ENCODE measurements at regions not wholly inside any gene's neighbourhood (a gene's known extent, or its start where the extent isn't known, plus 50 kb on each side); places are given as distances from the start of the nearest gene placed in this dataset.

GRCh38 chr22:47884200-47884599 is 1121.8 kb downstream of the TBC1D22A start:
- H2AFZ ChIP-seq (ENCODE audit: low read length), result no peak overlapping the region
- no peaks in the 10 kb centered on the region for H4K20me1 ChIP-seq (ENCODE audit: insufficient read depth, low read length, poor library complexity, severe bottlenecking)
- no peak overlapping the region for H3K4me3 ChIP-seq (ENCODE audit: low read length, poor library complexity, severe bottlenecking)
- H3K9me2 ChIP-seq (replicated peaks; ENCODE audit: low read depth, low read length), result no peaks in the 10 kb centered on the region
- H3K79me2 ChIP-seq (ENCODE audit: insufficient read depth, low read length), result no peaks in the 10 kb centered on the region
- H3K4me1 ChIP-seq (ENCODE audit: insufficient read depth, low read length, poor library complexity, severe bottlenecking), result no peaks in the 10 kb centered on the region
- H3K9me3 ChIP-seq (ENCODE audit: insufficient read depth, low read depth, low read length), result peaks cover 4% of the 10 kb centered on the region; the same call in 1 of the 2 replicates
- no peak overlapping the region for H3K4me2 ChIP-seq (ENCODE audit: low read depth, low read length, poor library complexity, severe bottlenecking)
- TF ChIP-seq CTCF (conservative IDR thresholded peaks at IDR 0.05; ENCODE audit: low read length) (no peak), EZH2phosphoT487 (IDR thresholded peaks at IDR 0.05; ENCODE audit: borderline replicate concordance) (no peak)
- H3F3A ChIP-seq (ENCODE audit: low read depth), result no peaks in the 10 kb centered on the region
- no peak overlapping the region for H3K9ac ChIP-seq (ENCODE audit: low read depth, low read length, poor library complexity, severe bottlenecking)
- no peaks in the 10 kb centered on the region for H3K27me3 ChIP-seq (ENCODE audit: insufficient read depth, low read length, poor library complexity, severe bottlenecking)
- H3K36me3 ChIP-seq (ENCODE audit: insufficient read depth, low read length), result no peaks in the 10 kb centered on the region

GRCh38 chr22:47883757-47884156 is 1121.3 kb downstream of the TBC1D22A start:
- no peaks in the 10 kb centered on the region for H3K36me3 ChIP-seq (ENCODE audit: insufficient read depth, low read length)
- no peak for TF ChIP-seq EZH2phosphoT487 (IDR thresholded peaks at IDR 0.05; ENCODE audit: borderline replicate concordance)
- TF ChIP-seq CTCF (conservative IDR thresholded peaks at IDR 0.05; ENCODE audit: low read length), result no peak
- no peaks in the 10 kb centered on the region for H3K79me2 ChIP-seq (ENCODE audit: insufficient read depth, low read length)
- H4K20me1 ChIP-seq (ENCODE audit: insufficient read depth, low read length, poor library complexity, severe bottlenecking), result no peaks in the 10 kb centered on the region
- H3K27me3 ChIP-seq (ENCODE audit: insufficient read depth, low read length, poor library complexity, severe bottlenecking), result no peaks in the 10 kb centered on the region
- H3F3A ChIP-seq (ENCODE audit: low read depth), result no peaks in the 10 kb centered on the region
- H3K4me1 ChIP-seq (ENCODE audit: insufficient read depth, low read length, poor library complexity, severe bottlenecking), result no peaks in the 10 kb centered on the region
- H3K9ac ChIP-seq (ENCODE audit: low read depth, low read length, poor library complexity, severe bottlenecking), result no peak overlapping the region
- no peak overlapping the region for H3K4me2 ChIP-seq (ENCODE audit: low read depth, low read length, poor library complexity, severe bottlenecking)
- no peak overlapping the region for H2AFZ ChIP-seq (ENCODE audit: low read length)
- H3K9me2 ChIP-seq (replicated peaks; ENCODE audit: low read depth, low read length), result no peaks in the 10 kb centered on the region
- peaks cover 4% of the 10 kb centered on the region; the same call in 1 of the 2 replicates for H3K9me3 ChIP-seq (ENCODE audit: insufficient read depth, low read depth, low read length)
- no peak overlapping the region for H3K4me3 ChIP-seq (ENCODE audit: low read length, poor library complexity, severe bottlenecking)

- no peaks in the 10 kb centered on the region for H3K9me2 ChIP-seq (replicated peaks; ENCODE audit: low read depth, low read length)
- H3K36me3 ChIP-seq (ENCODE audit: insufficient read depth, low read length), result no peaks in the 10 kb centered on the region
- no peaks in the 10 kb centered on the region for H4K20me1 ChIP-seq (ENCODE audit: insufficient read depth, low read length, poor library complexity, severe bottlenecking)
- no peak overlapping the region for H3K4me3 ChIP-seq (ENCODE audit: low read length, poor library complexity, severe bottlenecking)
- H3K79me2 ChIP-seq (ENCODE audit: insufficient read depth, low read length), result no peaks in the 10 kb centered on the region
- H3K4me1 ChIP-seq (ENCODE audit: insufficient read depth, low read length, poor library complexity, severe bottlenecking), result no peaks in the 10 kb centered on the region
- no peak overlapping the region for H3K4me2 ChIP-seq (ENCODE audit: low read depth, low read length, poor library complexity, severe bottlenecking)
- H3K9me3 ChIP-seq (ENCODE audit: insufficient read depth, low read depth, low read length), result peaks cover 4% of the 10 kb centered on the region; the same call in 1 of the 2 replicates
- H3K27me3 ChIP-seq (ENCODE audit: insufficient read depth, low read length, poor library complexity, severe bottlenecking), result no peaks in the 10 kb centered on the region
- H3K9ac ChIP-seq (ENCODE audit: low read depth, low read length, poor library complexity, severe bottlenecking), result no peak overlapping the region
- H2AFZ ChIP-seq (ENCODE audit: low read length), result no peak overlapping the region
- TF ChIP-seq CTCF (conservative IDR thresholded peaks at IDR 0.05; ENCODE audit: low read length), result no peak
- TF ChIP-seq EZH2phosphoT487 (IDR thresholded peaks at IDR 0.05; ENCODE audit: borderline replicate concordance), result no peak
- no peaks in the 10 kb centered on the region for H3F3A ChIP-seq (ENCODE audit: low read depth)
Observed at GRCh38 chr22:47879346-47879745, 1116.9 kb downstream of the TBC1D22A start.
